Stimulated activated CD8-positive, alpha-beta memory T cell treated with anti-CD3 and anti-CD28 coated beads, Interleukin-12 subunit alpha, Interleukin-12 subunit beta, amount 100 ng/mL, for 24 hours (primary cell): ENCODE measurements at regions not wholly inside any gene's neighbourhood (a gene's known extent, or its start where the extent isn't known, plus 50 kb on each side); places are given as distances from the start of the nearest gene placed in this dataset.
"Not testable (repeated sequence)": the region's sequence is repeated elsewhere in the genome, so short reads cannot be mapped to it uniquely, and the experiment has no call there.

Source experiments
- DNase-seq: peaks from one replicate; pipeline ENCODE4 v3.0.0-alpha.2; 2020; ENCODE audit errors: extremely low read depth

DNA sequence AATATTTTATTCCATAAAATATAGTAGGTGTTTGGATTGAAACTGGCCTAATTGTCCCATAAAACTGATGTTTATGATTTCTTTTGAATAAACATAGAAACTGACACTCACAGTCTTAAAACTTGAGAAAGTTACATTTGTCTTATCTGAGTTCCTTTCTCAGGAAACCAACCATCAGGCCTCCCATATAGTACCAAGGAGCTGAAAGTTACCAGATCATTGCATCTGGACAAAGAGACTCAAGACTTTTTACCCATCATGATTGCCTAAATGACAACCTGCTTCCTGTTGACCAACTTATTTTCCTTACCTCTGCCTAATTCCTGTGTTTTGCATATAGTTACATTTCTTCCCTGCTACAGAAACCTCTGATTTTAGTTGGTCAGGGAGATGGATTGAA lies 137.0 kb upstream of the XPO1 start:
- no peak for DNase-seq

DNA sequence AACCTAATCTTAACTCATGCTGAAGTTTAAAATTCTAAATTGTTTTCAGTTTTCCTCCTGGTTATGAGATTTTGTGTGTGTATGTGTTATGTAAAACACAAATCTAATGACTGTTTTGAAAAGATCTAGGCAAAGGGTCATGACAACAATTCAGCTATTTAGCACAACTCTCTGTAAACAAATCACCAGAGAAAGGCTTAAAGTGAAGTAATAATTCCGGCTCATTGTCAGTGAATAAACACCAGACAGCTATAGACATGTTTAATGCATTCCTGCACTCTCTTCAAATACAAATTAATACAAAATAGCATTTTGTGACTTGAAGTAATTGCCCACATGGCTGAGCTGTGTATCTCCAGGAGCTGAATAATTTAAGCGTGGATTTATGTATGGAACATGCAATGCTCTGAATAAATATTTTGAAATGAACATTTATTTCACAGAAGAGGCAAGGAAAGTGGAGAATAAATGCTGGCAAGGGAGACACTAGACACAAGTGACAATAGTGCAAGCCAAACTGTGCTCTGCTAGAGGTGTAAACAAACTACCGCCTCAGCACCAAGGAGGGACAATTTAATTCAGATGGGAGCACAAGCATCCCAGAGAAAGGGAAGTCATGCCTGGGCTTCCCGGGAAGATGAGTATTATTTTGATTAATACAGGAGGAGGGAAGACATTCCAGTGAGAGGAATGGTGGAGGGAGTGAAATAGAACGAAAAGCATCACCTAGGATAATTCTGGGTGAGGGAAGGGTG lies 133.6 kb upstream of the XPO1 start:
- DNase-seq = no peak

DNA sequence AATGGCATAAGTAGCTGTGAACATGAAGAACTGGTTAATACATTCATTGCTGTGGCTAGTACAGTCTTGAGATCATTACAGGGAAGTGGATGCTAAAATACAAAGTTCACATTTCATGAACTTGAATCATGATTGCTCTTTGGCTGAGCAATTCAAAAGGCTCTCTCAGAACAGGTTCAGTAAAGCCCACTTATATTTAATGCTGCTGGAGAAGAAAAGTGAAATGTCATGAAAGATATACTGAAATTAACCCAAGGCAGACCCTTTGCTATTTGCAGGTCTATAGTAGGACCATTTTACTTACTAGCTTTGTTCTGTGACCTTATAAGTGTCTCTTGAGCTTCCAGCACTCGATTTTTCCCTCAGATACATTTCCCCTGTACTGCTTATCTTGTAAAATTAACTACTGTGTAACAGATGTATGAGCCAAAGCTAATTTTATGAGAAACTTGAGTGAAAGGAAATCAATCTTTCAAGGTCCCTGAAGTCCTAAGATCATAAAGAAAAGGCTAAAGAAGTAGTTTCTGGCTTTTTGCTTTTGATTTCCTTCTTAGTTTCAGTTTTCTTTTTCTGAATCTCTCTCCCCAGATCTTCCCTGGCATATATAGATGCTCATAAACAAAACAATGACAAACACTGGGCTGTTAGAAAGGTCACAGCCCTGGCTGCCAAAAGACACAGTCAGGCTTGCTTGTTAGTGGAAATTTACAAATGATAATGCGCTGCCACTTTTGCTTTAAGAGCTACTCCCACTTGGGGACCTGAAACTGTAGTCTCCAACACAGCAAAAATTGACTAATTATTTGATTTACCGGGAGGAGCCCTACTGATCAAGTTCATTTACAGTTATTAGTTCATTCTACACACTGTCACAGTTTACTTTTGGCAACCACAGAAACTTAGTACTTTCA lies 132.7 kb upstream of the XPO1 start:
- DNase-seq = no peak

DNA sequence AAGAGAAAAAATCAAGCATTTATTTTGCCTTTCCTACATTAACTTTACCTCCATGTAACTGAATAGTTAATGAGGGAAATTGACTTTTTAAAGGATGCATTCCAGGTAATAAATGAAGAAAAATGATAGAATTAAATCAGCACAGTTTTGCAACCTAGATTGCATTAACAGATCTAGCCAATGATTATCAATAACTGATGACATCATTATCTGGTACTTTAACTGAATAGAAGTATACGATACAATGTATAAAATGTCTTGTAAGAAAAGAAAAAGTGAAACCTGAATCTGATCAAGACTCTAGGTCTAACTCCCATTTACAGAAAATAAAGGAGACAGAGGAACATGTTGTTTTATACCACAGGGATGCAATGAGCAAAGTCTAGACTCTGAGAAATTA lies 126.0 kb upstream of the XPO1 start:
- DNase-seq = no peak

DNA sequence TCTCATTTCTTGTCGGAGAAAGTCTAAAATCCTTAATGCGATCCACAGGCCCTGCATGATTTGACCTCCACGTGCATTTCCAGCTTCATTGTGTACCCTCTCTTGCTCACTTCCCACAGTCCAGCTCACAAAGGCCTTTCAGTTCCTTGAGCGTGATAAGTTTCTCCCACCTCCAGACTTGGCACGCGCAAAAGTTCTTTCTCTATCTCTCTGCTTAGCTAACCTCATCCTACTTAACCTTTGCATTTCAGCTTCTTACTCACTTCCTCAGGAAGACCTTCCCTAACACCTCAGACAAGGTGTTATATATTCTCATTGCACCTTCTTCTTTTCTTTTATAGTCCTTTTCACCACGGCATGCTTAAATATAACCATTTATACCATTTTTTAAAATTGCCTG lies 124.8 kb upstream of the XPO1 start:
- no peak for DNase-seq

DNA sequence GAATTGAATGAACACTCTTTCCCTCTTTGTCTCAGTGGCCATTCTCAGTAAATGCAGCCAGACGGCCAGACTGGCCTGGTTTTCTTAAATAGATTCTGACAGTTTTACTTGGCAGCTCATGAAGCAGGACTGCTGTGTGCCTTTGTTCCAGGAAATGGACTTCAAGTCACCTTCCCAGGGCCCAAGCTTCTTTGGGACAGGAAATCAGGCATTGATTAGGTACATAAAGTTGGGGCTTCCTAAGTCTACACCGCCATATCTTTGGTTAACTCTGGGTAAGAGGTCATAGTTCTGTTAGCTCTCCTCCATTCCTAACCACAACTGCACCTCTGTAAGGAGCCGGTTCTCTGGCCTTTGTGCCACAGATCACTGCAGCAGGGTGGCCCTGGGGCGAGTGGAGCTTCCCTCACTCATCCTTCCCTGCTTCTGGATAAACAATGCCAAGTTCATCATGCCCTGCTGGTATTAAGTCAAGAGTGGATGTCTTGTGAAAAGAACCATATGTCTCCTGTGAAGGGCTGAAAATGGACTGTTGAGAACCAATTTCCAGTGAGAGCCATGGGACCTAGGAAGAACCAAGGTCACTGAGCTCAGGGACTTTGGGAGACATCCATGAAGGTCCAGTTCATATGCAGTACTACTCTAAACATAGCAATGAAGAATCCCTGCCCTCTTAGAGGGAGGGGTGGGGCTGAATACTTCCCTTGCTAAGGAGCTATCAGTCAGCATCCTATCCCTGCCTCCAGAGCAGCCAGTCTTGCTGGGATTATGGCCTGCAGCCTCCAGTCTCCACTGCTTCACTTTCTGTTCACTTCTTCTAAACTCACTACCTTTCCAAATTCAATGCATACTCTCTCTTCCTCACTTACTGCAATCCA lies 122.6 kb upstream of the XPO1 start:
- DNase-seq = no peak

DNA sequence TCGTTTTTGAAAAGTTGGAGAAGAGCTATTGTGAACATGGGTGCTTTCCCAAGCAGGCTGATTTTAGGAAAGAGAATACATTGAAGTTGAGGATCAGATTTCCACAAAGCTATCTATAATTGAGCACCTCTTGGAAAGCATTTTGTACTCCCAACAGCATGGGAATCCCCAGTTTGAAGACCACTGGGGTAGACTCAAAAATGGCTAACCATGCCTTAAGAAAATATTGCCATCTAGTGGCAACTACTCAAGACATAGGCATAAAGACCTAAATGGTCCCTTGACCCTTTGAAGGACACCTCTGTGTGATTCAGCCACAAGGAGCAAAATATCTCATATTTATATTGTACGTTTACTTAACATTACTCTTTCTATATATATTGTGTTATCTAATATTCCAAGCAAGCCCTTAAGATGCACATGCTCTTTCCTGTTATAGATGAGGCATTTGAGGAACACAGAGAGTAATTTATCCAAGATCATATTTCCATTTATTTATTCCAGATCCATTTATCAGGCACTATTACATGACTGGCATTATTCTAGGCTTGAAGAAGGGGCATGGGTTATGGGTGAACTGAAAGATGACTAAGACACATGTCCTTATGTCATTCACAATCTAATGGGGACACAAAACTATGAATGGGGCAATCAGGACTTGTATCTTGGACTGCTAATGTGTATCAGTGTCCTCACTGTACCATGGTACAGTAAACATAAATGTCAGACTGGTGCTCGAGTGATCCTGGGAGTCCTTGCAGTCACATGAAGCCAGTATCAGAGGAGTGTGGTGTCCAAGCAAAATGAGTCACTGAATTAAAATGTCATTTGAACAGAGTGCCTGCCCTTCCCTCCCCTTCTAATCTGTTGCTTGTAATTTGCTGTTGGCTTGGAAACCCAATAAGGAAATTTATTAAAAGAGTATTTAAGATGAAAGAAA lies 121.0 kb upstream of the XPO1 start:
- no peak for DNase-seq

DNA sequence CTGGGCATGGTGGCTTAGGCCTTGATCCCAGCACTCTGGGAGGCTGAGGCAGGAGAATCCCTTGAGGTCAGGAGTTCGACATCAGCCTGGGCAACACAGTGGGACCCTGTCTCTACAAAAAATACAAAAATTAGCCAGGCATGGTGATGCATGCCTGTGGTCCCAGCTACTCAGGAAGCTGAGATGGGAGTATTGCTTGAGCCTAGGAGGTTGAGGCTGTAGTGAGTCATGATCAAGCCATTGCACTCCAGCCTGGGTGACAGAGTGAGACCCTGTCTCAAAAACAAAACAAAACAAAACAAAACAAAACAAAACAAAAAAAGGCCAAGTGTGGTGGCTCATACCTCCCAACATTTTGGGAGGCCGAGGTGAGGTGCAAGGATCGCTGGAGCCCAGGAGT lies 111.8 kb upstream of the XPO1 start:
- DNase-seq = not testable (repeated sequence)

DNA sequence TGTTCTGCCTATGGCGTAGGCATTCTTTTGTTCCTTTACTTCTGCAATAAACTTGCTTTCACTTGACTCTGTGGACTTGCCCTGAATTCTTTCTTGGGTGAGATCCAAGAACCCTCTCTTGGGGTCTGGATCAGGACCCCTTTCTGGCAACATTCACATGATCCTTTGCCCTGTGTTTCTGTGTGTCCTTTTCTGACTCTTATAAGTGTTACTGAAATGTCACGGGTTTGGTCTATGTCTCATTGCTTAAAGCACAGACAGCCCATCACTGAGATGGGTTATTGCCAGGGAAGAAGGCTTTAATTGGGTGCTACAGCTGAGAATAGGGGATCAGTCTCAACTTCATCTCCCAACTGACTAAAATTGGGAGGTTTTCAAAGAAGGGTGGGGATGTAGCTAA lies 110.9 kb upstream of the XPO1 start:
- DNase-seq = no peak

DNA sequence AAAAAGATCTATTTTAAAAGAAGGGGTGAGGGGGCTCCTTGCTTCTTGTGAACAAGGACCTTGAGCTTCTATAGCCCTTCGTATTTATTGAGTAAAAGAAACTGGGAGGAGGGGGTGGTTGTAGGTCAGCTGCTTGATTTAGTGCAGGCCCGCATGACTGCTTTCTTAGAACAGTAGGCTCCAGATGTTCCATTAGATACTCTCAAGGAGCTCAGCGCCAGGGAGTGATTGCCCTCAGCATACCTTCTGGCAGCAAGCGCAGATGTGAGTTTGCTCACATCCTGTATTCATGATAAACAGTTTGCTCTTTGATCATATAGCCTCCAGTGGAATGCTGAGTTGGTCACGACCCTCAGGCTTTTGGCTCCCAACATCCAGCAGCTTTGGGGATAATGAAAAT lies 108.9 kb upstream of the XPO1 start:
- no peak for DNase-seq

DNA sequence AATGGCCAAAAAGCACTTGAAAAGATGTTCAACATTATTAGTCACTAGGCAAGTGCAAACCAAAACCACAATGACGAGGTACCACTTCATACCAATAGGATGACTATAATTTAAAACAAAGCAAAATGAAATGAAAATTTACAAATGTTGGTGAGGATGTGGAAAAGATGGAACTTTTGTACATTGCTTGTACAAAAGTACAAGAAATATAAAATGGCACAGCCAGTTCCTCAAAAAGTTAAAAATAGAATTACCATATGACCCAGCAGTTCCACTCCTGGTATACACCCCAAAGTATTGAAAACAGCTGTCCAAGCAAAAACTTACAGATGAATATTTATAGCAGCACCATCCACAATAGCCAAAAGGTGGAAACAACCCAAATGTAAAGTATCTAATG lies 107.8 kb upstream of the XPO1 start:
- no peak for DNase-seq

DNA sequence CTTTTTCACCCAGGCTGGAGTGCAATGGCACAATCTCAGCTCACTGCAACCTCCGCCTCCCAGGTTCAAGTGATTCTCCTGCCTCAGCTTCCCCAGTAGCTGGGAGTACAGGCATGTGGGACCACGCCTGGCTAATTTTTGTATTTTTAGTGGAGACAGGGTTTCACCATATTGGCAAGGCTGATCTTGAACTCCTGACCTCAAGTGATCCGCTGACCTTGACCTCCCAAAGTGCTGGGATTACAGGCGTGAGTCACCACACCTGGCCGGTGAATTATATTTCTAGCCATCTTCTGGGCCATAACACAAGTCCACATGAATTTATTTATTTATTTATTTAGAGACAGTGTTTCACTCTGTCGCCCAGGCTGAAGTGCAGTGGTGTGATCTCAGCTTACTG lies 105.0 kb upstream of the XPO1 start:
- DNase-seq = not testable (repeated sequence)

DNA sequence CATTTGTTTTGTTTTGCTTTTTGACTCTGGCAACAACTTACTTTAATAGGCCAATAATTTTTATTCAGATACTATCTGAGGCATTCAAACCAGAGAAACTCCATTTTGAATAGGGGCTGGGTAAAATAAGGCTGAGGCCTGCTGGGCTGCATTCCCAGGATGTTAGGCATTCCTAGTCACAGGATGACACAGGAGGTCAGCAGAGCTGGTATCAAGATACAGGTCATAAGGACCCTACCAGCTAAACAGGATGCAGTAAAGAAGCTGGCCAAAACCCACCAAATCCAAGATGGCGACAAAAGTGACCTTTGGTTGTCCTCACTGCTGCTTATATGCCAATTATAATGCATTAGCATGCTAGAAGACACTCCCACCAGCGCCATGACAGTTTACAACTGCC lies 102.2 kb upstream of the XPO1 start:
- no peak for DNase-seq

DNA sequence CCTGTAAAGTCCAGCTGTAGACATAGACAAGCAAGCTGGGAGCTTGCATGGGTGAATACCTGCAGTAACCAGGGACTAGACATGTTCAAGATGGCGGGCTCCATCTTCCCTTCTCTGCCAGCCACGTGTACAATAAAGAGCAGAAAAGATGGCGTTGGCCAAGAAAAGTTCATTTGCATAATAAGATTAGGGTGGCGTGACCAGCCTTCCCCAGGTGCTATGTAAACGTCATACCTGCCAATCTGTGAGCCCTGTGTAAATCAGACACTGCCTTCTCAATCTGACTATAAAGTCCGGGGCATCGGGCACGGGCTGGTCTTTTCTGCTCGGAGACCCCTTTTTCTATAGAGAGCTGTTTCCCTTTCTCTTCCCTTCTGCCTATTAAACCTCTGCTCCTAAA lies 101.6 kb upstream of the XPO1 start:
- no peak for DNase-seq

DNA sequence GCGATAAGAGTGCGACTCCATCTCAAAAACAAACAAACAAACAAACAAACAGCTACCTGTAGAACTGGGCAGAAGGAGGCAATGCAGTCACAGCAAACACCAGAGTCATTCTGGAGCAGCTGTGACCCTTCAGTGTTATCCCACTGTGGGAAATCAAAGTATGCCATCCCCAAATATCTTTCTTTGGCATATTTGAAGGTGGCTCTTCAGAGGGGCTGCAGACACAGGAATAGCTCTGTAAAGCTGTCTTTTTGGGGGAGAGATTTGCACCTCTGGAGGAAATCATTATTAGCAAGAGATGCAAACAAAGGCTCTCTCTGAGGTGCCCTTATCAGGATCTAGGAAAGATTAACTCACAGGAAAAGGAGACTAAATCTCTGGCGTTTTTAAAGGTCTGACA lies 98.5 kb upstream of the XPO1 start:
- DNase-seq = no peak

DNA sequence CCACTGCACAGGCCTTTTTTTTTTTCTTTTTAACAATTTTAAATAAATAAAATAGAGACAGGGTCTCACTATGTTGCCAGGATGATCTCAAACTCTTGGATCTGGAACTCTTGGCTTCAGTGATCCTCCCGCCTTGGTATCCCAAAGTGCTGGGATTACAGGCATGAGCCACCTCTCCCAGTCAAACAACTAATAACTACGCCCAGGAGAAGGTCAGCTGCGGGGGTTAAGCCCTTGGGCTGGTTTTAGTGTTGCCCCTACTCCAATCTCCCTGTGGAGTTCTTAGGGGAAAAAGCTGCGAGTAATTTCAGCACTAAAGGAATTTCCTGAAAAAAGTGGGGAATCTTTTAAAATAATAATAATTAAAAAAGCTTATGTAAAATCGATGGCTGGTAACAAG lies 96.4 kb upstream of the XPO1 start:
- no peak for DNase-seq

DNA sequence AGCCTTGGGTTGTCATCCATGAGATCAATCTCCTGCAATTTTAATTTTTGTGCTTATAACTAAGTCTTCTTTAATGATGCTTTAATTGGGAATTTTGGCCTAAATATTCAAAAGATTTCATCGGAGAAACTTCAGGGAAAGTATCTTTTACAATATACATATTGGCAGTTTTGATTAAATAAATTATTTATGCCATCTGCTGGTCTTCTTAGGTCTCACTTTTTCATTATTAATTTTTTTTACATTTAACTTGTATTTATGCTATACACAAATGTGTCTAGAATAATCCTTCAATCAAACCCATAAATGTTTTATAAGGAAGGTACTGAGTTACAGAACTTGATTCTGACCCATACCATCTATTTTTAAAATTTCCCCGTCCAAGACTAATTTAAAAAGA lies 95.1 kb upstream of the XPO1 start:
- no peak for DNase-seq

DNA sequence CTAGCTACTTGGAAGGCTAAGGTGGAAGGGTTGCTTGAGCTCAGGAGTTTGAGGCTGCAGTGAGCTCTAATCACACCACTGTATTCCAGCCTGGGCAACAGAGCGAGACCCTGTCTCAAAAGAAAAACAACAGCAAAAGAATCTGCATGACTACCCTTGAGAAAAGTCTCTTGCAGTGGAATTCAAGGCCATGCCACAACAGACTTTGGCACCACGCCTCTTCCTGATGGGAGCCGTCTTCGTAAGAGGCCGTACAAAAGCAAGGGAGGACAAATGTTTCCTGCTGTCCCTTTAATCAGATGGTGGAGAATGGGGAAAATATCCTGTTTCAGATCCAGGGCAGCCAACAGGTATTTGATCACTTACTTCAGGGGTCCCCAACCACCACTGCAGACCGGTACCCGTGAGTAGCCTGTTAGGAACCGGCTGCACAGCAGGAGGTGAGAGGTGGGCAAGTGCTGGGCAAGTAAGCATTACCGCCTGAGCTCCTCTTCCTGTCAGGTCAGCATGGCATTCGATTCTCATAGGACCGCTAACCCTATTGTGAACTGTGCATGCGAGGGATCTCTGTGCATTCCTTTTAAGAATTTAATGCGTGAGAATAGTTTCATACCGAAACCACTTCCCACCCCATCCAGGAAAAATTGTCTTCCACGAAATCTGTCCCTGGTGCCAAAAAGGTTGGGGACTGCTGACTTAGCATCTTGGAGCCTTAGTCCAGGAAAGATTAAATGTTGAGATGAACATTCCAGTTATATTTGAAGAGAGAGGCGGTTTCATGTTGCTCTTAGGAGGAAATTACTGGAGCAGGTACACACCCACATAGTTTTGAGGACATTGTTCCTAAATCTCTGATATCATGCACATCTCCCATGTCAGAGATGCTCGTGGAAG lies 94.4 kb upstream of the XPO1 start:
- DNase-seq = no peak

DNA sequence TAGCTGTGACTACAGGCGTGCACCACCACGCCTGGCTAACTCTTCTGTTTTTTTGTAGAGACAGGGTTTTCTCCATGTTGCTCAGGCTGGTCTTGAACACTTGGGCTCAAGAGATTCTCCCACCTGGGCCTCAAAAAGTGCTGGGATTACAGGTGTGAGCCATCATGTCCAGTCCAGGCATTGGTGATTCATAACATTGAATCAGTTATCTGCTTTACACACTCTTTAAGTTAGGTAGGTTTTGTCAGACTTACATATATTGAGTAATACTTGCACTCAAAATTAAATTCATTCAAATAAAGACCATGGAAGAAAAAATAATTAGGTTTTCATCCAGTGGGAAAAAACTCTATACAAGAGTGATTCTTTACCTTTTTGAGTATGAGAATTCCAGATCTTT lies 93.2 kb upstream of the XPO1 start:
- DNase-seq = no peak

DNA sequence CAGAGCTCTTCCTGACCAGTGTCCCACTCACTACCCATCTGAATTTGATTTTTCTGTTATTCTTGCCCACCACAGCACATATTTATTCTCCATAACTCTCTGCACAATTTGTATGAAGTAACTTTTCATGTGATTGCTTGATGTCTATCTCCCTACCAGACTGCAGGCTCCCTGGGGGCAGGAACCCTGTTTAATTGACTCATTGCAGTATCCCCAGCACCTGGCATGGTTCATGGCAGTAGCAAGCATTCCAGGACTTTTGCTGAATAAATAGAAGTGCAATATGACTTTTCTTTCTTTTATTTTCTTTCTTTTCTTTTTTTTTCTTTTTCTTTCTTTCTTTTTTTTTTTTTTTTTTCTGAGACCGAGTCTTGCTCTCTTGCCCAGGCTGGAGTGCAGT lies 88.7 kb upstream of the XPO1 start:
- no peak for DNase-seq
